Neuronal stem cell (in vitro differentiated cells): ENCODE measurements at regions not wholly inside any gene's neighbourhood (a gene's known extent, or its start where the extent isn't known, plus 50 kb on each side); places are given as distances from the start of the nearest gene placed in this dataset.
A peak's percentile ranks its signal among the peaks of the same experiment; 100 is the strongest.

Source experiments
- DNase-seq: peaks from one replicate; pipeline ENCODE4 v3.0.0-alpha.2; 2013; ENCODE audit warnings: low spot score
- H2AFZ ChIP-seq: one replicate; pipeline ENCODE4 v1.6.1; 2013; ENCODE audit warnings: mild to moderate bottlenecking, low read length, inconsistent platforms
- H2AK5ac ChIP-seq: 2 replicates; pipeline ENCODE4 v1.6.1; 2013; ENCODE audit warnings: low read depth, mild to moderate bottlenecking, inconsistent platforms, low read length, moderate library complexity, mixed read lengths
- H2BK120ac ChIP-seq: 2 replicates; pipeline ENCODE4 v1.6.1; 2013; ENCODE audit warnings: low read depth, mild to moderate bottlenecking, inconsistent platforms, low read length, moderate library complexity, mixed read lengths
- H2BK12ac ChIP-seq: one replicate; pipeline ENCODE4 v1.6.1; 2013; ENCODE audit warnings: low read length, inconsistent platforms
- H2BK15ac ChIP-seq: 2 replicates; pipeline ENCODE4 v1.6.1; 2013; ENCODE audit warnings: mild to moderate bottlenecking, low read length, inconsistent platforms, mixed read lengths
- H2BK5ac ChIP-seq: one replicate; pipeline ENCODE4 v1.6.1; 2013; ENCODE audit warnings: inconsistent platforms, mild to moderate bottlenecking, low read length, moderate library complexity
- H3K14ac ChIP-seq: one replicate; pipeline ENCODE4 v1.6.1; 2013; ENCODE audit warnings: low read length, inconsistent platforms
- H3K18ac ChIP-seq: 2 replicates; pipeline ENCODE4 v1.6.1; 2013; ENCODE audit warnings: low read length, inconsistent platforms
- H3K23ac ChIP-seq: 2 replicates; pipeline ENCODE4 v1.6.1; 2013; ENCODE audit warnings: low read depth, mild to moderate bottlenecking, mixed read lengths, low read length, inconsistent platforms; ENCODE audit not compliant: poor library complexity
- H3K27ac ChIP-seq: replicated peaks from 3 replicates; pipeline ENCODE4 v1.5.1; 2013; ENCODE audit warnings: low read length, inconsistent platforms
- H3K27me3 ChIP-seq, 3 experiments: 2 replicates each; pipeline ENCODE4 v1.6.1; 2013; ENCODE audit warnings: low read length in 3 of 3, mild to moderate bottlenecking in 2 of 3, inconsistent platforms in 1 of 3, low read depth in 1 of 3, mixed read lengths in 1 of 3, moderate library complexity in 1 of 3; ENCODE audit not compliant: control insufficient read depth in 3 of 3, insufficient read depth in 3 of 3
- H3K36me3 ChIP-seq, 2 donors: replicated peaks in 1 of 2; 2 replicates each; pipeline ENCODE4 v1.6.1; 2013; ENCODE audit warnings: low read length in 2 of 2; ENCODE audit not compliant: control insufficient read depth in 2 of 2, insufficient read depth in 2 of 2
- H3K4ac ChIP-seq: 2 replicates; pipeline ENCODE4 v1.6.1; 2013; ENCODE audit warnings: inconsistent platforms, mild to moderate bottlenecking, low read length, moderate library complexity
- H3K4me1 ChIP-seq, 2 donors: 1 replicate in 1 of 2; 2 replicates in 1 of 2; pipeline ENCODE4 v1.6.1; 2013; ENCODE audit warnings: low read length in 2 of 2, low read depth in 1 of 2; ENCODE audit not compliant: control insufficient read depth in 2 of 2, insufficient read depth in 1 of 2
- H3K4me2 ChIP-seq: one replicate; pipeline ENCODE4 v1.6.1; 2013; ENCODE audit warnings: mild to moderate bottlenecking, low read length, inconsistent platforms; ENCODE audit not compliant: insufficient read depth, poor library complexity, severe bottlenecking
- H3K4me3 ChIP-seq, 2 donors: 2 replicates each; pipeline ENCODE4 v1.5.1; 2013; ENCODE audit warnings: low read length in 2 of 2, mild to moderate bottlenecking in 2 of 2, inconsistent platforms in 1 of 2, moderate library complexity in 1 of 2
- H3K79me1 ChIP-seq: one replicate; pipeline ENCODE4 v1.6.1; 2013; ENCODE audit warnings: low read depth, mild to moderate bottlenecking, inconsistent platforms, low read length, moderate library complexity
- H3K9ac ChIP-seq: one replicate; pipeline ENCODE4 v1.6.1; 2013; ENCODE audit warnings: mild to moderate bottlenecking, low read depth, low read length, inconsistent platforms; ENCODE audit not compliant: poor library complexity
- H3K9me3 ChIP-seq, 2 donors: replicated peaks in 1 of 2; 2 replicates each; pipeline versions ENCODE3 to v1.6.1; 2013; ENCODE audit warnings: low read length in 2 of 2, mild to moderate bottlenecking in 2 of 2, inconsistent platforms in 1 of 2, low read depth in 1 of 2, mixed read lengths in 1 of 2, moderate library complexity in 1 of 2; ENCODE audit not compliant: control insufficient read depth in 2 of 2, insufficient read depth in 1 of 2
- H4K8ac ChIP-seq: one replicate; pipeline ENCODE4 v1.6.1; 2013; ENCODE audit warnings: low read depth, mild to moderate bottlenecking, inconsistent platforms, low read length, moderate library complexity
- H4K91ac ChIP-seq: one replicate; pipeline ENCODE4 v1.6.1; 2013; ENCODE audit warnings: low read length, low read depth, mild to moderate bottlenecking, inconsistent platforms; ENCODE audit not compliant: poor library complexity
- WGBS, 2 donors: extraction: QIAGEN DNeasy Blood & Tissue Kit; methylation state at CpG; one replicate each; pipeline ENCODE4 v1.1.7; 2013; ENCODE audit warnings: missing lambda C conversion rate in 2 of 2, mixed read lengths in 1 of 2; ENCODE audit not compliant: insufficient read length in 2 of 2, insufficient replicate concordance in 1 of 2; ENCODE audit errors: extremely low coverage in 2 of 2; 5-methylcytosine and 5-hydroxymethylcytosine counted together

- no peak for DNase-seq
- Histone ChIP-seq H3K4me3 (no peak overlapping the region), H3K23ac (no peak overlapping the region), H4K8ac (no peak overlapping the region), H4K91ac (no peak overlapping the region), H3K79me1 (no peaks in the 10 kb centered on the region), H2BK15ac (no peak overlapping the region), H3K14ac (no peak overlapping the region), H3K18ac (no peak overlapping the region), H3K4me2 (no peak overlapping the region), H2BK5ac (no peak overlapping the region), H3K27me3 (peaks cover 0 to 2% (median 0%) of the 10 kb centered on the region in 3 experiments), H3K9ac (no peak overlapping the region), H3K4me1 (peaks cover 0 to 1% of the 10 kb centered on the region in 2 donors), H3K4ac (no peak overlapping the region), H2AK5ac (no peak overlapping the region), H3K27ac (no peak overlapping the region), H2AFZ (no peak overlapping the region), H3K9me3 (peaks cover 2 to 12% of the 10 kb centered on the region in 2 donors), H2BK120ac (no peak overlapping the region), H2BK12ac (no peak overlapping the region), H3K36me3 (no peaks in the 10 kb centered on the region)
- WGBS, 2 donors, result no CpG with 5 or more reads among the region's 7 CpGs
Observed at GRCh38 chr9:96163161-96163560, 138.8 kb downstream of the HSD17B3 start.

- Histone ChIP-seq H3K4ac (no peak overlapping the region), H3K9ac (no peak overlapping the region), H3K18ac (no peak overlapping the region), H3K27ac (no peak overlapping the region), H3K4me3 (no peak overlapping the region), H2AFZ (no peak overlapping the region), H2AK5ac (no peak overlapping the region), H3K4me2 (no peak overlapping the region), H4K91ac (no peak overlapping the region), H3K14ac (no peak overlapping the region), H3K79me1 (no peaks in the 10 kb centered on the region), H3K4me1 (peaks cover 4 to 10% of the 10 kb centered on the region in 2 donors), H2BK120ac (no peak overlapping the region), H3K23ac (no peak overlapping the region), H3K36me3 (no peaks in the 10 kb centered on the region), H4K8ac (no peak overlapping the region), H2BK5ac (no peak overlapping the region), H3K9me3 (peaks cover 2 to 12% of the 10 kb centered on the region in 2 donors), H3K27me3 (no peaks in the 10 kb centered on the region), H2BK12ac (no peak overlapping the region), H2BK15ac (no peak overlapping the region)
- no CpG with 5 or more reads among the region's 7 CpGs for WGBS, 2 donors
- no peak for DNase-seq
Observed at GRCh38 chr9:96161819-96162218, 140.2 kb downstream of the HSD17B3 start.

GRCh38 chr9:96160866-96161265, 141.1 kb downstream of the HSD17B3 start:
- no peak overlapping the region for H3K27ac ChIP-seq
- H3K79me1 ChIP-seq, result no peaks in the 10 kb centered on the region
- no peak overlapping the region for H4K8ac ChIP-seq
- H3K14ac ChIP-seq, result no peak overlapping the region
- DNase-seq, result no peak
- no peak overlapping the region for H3K4ac ChIP-seq
- H3K9me3 ChIP-seq, result peaks cover 2 to 12% of the 10 kb centered on the region in 2 donors
- no peak overlapping the region for H3K18ac ChIP-seq
- no peak overlapping the region for H2BK5ac ChIP-seq
- peak overlapping the region in 1 of 2 donors; percentile 16 for H3K4me3 ChIP-seq
- no CpG with 5 or more reads among the region's 5 CpGs for WGBS, 2 donors
- no peak overlapping the region for H2BK120ac ChIP-seq
- no peak overlapping the region for H4K91ac ChIP-seq
- H3K9ac ChIP-seq, result no peak overlapping the region
- H2AFZ ChIP-seq, result no peak overlapping the region
- peaks cover 12 to 14% of the 10 kb centered on the region in 2 donors for H3K4me1 ChIP-seq
- H3K27me3 ChIP-seq, result no peaks in the 10 kb centered on the region
- no peak overlapping the region for H2AK5ac ChIP-seq
- H3K36me3 ChIP-seq, result no peaks in the 10 kb centered on the region
- H2BK15ac ChIP-seq, result no peak overlapping the region
- no peak overlapping the region for H2BK12ac ChIP-seq
- H3K4me2 ChIP-seq, result no peak overlapping the region
- no peak overlapping the region for H3K23ac ChIP-seq

GRCh38 chr9:96160168-96160567, 141.8 kb downstream of the HSD17B3 start:
- Histone ChIP-seq H4K91ac (no peak overlapping the region), H3K14ac (no peak overlapping the region), H3K4me2 (no peak overlapping the region), H3K18ac (peak overlapping the region; percentile 31), H2AK5ac (peak overlapping the region; percentile 37), H3K27me3 (no peaks in the 10 kb centered on the region), H2AFZ (no peak overlapping the region), H3K23ac (no peak overlapping the region), H3K36me3 (no peaks in the 10 kb centered on the region), H3K27ac (no peak overlapping the region), H2BK5ac (no peak overlapping the region), H3K4ac (no peak overlapping the region), H2BK120ac (no peak overlapping the region), H3K79me1 (no peaks in the 10 kb centered on the region), H3K9ac (no peak overlapping the region), H2BK15ac (no peak overlapping the region), H2BK12ac (no peak overlapping the region), H3K4me3 (peak overlapping the region in 1 of 2 donors; percentile 40), H3K4me1 (peaks cover 12 to 14% of the 10 kb centered on the region in 2 donors), H3K9me3 (peaks cover 2 to 12% of the 10 kb centered on the region in 2 donors), H4K8ac (no peak overlapping the region)
- 100% methylated on average over 1 of the region's 6 CpGs; no CpG with 5 or more reads in 1 of the 2 donors for WGBS, 2 donors
- DNase-seq, result no peak
